HK-2 (cell line): ENCODE measurements at regions not wholly inside any gene's neighbourhood (a gene's known extent, or its start where the extent isn't known, plus 50 kb on each side); places are given as distances from the start of the nearest gene placed in this dataset.
"Not testable (repeated sequence)": the region's sequence is repeated elsewhere in the genome, so short reads cannot be mapped to it uniquely, and the experiment has no call there.

ENCODE experiments used
- DNase-seq: peaks from one replicate; pipeline ENCODE4 v3.0.0-alpha.2; 2018; ENCODE audit not compliant: unreplicated experiment

DNA sequence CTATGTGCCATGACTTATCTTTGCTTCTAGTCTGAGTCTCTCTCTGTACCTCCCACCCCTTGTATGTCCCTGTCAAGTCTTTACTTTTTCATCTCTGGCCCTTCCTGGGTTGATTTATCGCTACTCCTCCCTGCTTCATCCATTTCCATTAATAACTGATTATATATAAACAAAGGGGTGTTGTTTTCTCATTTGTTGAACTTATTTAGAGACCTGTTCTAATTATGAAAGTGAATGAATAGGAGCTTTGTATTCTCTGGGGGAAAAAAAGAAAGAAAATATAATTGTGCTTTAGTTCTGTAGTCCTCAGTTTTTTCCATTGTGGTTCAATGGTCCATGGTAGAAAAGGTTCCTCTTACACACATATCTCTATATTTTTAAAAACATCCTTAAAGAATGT is 328.9 kb upstream of the PPP2R3A start:
- DNase-seq, result no peak

DNA sequence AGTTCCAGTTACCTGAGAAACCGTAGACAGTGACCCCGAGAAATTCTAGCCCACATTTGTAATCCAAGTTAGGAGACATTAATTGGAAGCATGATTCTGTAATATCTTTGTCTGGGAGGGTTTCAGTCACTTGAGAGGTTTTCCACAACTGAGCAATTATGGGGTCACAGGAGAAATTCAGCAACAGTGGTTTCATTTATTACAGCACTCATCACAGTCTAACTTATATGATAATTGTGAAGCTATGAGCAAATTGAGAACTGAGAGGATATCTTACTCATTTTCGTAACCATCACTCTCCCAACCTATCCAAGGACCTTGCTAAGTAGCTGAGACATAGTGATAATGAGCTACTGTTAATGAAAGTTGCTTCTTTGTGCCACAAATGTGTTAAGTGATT is 328.5 kb upstream of the PPP2R3A start:
- DNase-seq, result no peak

DNA sequence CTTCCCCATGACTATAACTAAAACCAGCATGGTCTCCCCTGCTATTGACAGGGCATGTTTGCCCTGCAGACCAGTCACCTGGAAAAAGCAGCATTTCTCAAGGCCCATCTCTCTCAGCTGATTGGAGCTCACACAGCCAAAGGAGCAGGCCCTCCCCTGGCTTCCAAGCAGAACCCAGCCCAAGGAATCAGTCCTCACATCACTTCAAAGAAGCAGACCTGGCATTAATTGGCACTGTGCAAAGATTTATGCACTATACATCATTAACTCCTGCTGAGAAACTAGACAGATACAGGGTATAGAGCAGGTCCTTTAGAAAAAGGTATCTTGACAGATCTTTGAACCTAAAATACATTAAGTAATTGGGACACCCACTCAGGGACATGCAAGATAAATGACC is 323.8 kb upstream of the PPP2R3A start:
- no peak for DNase-seq

DNA sequence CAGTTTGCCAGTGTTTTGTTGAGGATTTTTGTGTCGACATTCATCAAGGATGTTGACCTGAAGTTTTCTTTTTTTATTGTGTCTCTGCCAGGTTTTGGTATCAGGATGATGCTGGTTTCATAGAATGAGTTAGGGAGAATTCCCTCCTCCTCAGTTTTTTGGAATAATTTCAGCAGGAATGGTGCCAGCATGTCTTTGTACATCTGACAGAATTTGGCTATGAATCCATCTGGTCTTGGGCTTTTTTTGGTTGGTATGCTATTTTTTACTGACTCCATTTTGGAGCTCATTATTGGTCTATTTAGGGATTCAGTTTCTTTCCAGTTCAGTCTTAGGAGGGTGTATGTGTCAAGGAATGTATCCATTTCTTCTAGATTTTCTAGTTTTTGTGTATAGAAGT is 320.0 kb upstream of the PPP2R3A start:
- no peak for DNase-seq

DNA sequence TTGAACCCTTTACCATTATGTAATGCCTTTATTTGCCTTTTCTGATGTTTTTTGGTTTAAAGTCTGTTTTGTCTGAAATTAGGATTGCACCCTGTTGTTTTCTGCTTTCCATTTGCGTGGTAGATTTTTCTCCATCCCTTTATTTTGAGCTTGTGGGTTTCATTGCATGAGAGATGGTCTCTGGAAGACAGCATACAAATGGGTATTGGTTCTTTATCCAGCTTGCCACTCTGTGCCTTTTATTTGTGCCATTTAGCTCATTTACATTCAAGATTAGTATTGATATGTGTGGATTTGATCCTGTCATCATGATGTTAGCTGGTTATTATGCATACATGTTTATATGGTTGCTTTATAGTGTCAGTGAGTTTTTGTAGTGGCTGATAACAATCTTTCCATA is 318.7 kb upstream of the PPP2R3A start:
- no peak for DNase-seq

DNA sequence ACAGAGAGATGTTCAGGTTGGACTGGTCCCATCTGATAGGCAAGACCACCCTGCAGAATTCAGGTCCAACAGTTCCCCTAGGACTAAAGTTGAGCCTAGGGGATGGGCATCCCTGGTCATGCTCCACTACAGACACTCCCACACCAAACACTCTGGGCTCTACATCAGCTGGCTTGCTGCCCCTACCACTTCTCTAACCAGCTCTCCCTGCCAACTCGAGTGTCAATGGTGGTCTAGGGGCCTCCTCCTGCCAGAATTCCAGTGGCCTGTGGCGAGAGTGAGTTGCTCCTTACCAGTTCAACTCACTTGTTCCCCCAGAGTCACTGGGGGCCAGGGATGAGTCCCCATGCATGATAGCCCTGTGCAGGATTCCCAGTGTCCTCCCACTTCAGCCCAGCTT is 316.2 kb upstream of the PPP2R3A start:
- DNase-seq, result no peak

DNA sequence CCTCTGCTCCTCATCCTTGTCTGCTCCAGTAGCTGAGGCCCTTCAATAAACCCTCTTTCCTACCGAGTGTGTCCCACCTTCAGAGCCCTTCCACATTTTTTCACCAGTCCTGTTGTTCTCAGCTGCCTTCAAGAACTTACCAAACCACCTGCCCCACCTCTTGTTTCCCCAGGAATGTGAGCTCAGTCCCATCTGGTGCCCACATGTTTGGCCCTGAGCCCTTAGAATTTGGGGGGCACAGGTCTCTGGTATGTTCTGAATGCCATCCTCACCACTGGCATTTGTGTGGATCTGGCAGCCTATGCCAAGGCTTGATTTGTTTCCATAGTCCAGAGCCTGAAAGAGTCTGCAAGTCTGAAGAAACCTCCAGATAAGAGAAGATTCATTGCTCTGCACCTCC is 315.2 kb upstream of the PPP2R3A start:
- DNase-seq, result no peak

DNA sequence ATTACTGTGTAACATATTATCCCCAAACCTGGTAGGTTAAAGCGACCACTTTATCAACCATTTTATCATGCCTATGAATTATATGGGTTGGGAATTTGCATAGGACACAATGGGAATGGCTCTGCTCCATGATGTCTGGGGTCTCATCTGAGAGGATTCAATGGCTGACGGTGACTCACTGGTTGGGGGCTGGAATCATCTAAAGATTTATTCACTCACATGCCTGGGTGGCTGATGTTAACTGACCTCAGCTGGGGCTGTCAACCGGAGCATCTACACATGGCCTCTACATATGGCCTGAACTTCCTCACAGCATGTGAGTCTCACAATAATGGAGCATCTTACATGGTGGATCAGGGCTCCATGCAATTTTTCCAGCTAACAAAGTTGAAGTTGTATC is 313.1 kb upstream of the PPP2R3A start:
- DNase-seq, result no peak

DNA sequence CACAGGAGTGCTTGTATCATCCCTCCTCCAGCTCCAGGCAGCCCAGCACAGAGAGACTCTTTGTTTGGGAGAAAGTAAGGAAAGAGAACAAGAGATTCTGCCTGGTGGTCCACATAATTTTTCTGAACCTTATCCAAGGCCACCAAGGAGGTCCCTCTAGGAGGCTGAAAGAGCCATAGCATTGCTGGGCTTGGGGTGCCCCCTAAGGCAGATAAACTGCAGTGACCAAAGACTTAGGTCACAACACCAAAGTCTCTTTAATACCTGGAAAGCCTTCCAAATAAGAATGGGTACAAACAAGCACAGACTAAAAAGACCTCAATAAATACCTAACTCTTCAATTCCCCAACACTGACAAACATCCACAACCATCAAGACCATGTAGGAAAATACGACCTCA is 310.2 kb upstream of the PPP2R3A start:
- DNase-seq, result no peak

DNA sequence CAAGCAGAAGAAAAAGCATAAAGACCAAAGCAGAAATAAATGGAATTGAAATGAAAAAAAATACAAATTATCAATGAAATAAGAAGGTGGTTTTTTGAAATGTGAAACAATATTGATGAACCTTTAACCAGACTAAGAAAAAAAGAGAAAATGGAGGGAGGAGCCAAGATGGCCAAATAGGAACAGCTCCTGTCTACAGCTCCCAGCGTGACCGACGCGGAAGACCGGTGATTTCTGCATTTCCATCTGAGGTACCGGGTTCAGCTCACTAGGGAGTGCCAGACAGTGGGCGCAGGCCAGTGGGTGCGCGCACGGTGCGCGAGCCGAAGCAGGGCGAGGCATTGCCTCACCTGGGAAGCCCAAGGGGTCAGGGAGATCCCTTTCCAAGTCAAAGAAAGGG is 307.1 kb upstream of the PPP2R3A start:
- DNase-seq, result not testable (repeated sequence)

DNA sequence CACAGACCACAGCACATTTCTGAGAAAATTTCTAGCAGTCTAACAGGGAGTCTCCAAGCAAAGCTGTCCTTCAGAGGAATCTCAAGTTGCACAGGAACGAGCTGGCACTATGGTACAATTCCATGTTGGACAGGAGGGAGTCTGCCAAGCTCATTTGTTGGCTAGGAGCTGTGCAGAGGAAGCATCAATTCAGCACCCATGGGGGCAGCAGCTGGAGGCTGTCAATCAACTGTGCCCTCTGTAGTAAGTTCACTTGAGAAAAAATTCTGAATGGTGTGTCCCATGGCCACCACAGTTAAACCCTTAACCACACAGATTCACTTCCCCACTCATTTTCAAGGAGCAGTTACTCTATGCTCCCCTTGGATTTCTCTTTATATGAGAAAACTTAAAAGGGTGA is 298.5 kb upstream of the PPP2R3A start:
- no peak for DNase-seq

DNA sequence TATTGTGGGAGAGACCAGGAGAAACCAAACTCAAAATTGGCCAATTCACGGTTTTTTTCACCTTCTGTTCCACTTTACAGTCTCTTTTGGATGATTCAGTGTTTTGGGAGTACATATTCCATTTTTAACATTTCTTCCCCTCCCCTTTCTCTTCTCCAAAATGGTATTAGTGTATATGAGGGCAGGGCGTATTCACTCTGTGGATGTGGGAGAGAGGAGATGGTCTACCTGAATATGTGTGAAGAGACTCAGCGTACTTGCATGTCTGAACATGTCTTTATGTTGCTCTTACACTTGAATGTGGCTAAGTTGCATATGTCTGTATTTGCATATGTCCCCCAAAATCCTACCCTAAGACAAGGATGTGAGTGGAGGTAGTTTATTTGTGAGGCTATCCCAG is 291.0 kb upstream of the PPP2R3A start:
- no peak for DNase-seq

DNA sequence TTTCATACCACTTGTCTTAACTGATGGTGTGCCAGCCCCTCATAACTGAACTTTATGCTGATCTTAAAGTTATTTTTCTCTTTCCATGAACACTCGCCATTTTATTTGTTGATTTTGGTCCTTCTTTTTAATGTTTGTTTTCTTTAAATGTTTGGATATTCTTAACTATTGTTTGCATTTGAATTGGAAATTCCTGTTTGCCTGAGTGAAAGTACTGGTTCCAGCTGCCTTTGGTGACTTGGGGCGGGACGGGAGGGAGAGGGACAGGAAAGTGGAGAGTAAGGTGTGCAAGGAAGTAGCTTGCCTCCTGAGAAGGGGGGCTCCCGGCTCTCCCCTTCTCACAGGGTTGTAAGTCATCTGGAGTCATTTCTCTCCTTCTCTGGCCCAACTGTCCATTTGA is 287.1 kb upstream of the PPP2R3A start:
- no peak for DNase-seq

DNA sequence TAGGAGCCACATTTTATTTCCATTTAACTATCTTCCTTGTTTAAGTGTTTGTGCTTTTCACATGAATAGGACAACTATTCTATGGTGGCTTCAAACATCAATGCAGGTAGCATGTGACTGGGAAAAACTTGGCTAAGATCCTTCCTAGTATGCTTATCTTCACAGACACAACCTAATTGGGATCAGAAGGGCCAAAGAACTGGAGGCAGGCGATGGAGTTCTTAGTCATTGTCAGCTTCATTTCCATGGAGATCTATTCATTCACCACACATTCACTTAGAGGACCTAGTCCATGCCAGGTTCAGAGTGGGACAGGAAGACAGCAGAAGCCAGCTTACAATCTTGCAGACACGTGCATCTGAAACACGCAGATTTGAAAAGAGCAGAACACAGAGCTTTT is 277.5 kb upstream of the PPP2R3A start:
- DNase-seq, result no peak

DNA sequence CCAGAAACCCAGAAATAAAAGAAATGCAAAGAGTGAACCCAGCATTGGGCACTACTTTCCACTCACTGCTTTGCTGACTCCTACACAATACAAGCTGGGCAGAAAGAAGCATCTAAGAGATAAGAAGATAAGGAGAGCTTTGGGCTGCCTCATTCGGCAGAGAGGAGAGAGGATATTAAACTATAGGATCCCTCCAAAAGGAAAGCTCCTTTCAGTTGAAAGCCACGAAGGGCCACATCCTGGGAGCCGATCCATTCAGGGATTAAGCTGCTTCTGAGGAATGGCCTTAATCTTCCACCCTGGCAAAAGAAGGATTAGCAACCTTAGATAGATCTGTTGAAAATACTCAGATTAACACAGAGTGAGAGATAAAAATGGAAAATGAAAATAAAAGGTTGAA is 274.9 kb upstream of the PPP2R3A start:
- no peak for DNase-seq

DNA sequence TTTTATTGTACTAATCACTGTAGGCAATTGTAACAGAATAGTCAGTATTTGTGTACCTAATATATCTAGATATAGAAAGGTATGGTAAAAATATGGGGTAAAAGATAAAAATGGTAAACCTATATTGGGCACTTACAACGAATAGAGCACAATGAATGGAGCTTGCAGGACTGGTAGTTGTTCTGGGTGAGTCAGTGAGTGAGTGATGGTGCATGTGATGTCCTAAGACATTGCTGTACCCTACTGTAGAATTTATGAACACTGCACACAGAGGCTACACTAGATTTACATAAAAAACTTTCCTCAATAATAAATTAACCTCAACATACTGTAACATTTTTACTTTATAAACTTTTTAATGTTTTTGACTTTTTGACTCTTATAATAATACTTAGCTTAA is 274.3 kb upstream of the PPP2R3A start:
- DNase-seq, result no peak

DNA sequence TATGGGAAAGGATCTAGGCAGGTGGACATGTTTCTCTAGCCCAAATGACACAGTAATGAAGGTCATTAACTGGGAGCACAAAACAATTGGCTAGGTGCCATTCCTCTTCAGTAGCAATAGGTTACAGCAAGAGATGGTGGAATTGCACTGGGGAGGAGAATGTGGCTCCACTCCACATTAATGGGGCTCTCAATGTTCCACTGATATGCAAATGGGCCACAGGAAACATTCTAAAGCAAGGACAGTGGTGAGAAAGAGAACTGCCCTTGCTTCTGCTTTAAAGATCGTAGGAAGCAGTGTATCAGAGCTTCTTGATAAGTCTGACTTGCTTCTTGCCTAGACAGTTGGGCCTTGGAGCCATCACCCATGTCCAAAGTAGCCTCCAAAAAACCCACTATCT is 271.4 kb upstream of the PPP2R3A start:
- no peak for DNase-seq

DNA sequence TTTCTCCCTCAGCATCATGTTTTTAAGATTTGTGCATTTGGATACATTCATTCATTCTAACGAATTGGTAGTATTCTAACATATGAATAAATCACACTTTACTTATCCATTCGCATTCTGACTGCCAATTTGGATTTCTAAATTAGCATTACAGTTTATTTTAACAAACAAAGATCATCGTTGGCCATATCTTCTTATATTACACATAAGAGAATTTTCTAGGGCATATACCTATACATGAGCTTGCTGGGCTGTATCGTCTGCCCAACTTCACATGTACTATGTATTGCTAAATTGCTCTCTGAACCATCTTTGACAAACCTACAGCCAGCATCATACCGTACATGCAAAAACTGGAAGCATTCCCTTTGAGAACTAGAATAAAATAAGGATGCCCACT is 265.8 kb upstream of the PPP2R3A start:
- DNase-seq, result no peak

DNA sequence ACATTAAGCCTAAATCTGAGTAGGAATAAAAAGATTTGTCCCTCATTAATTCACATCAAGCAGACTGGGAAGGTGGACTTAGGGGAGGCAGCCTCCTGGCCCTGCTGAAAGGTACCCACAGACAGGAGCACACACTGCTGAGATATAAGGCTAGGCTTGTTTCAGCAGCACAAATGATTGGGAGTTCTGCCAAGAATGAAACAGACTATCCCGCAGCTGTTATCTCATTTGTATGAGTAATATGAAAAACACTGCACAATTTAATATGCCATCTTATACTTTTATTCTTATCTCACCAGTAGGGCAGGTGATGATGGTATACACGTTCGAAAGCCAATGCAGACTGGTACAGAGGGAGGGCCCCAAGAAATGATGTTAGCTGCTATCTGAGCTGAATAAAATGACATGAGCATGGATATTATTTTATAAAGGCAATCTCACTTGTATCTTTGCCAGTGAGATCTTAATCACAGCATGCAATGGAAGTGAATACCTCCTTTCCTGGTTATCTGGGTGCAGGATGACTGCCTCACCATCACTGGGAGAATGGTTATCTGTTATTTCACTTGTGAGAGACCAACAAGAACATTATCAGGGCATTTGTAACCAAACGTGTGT is 258.7 kb upstream of the PPP2R3A start:
- DNase-seq, result no peak

DNA sequence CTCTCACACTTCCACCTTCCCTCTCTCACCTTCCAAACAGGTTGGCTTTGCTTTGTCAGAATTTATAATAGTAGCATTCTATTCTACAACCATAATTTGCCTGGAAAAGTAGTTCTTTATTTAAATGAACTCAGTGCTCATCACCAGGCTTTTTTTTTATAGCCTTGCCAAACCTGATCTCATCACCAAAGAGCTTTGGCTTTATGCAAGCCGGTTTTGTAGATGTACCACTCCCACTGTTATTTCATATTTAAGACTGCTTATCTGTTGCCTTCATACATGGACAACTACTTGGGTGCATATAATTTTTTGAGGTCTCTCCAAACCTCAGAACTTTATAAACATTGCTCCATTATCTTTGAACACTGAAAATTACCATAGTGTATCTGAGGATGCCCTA is 246.1 kb upstream of the PPP2R3A start:
- no peak for DNase-seq

DNA sequence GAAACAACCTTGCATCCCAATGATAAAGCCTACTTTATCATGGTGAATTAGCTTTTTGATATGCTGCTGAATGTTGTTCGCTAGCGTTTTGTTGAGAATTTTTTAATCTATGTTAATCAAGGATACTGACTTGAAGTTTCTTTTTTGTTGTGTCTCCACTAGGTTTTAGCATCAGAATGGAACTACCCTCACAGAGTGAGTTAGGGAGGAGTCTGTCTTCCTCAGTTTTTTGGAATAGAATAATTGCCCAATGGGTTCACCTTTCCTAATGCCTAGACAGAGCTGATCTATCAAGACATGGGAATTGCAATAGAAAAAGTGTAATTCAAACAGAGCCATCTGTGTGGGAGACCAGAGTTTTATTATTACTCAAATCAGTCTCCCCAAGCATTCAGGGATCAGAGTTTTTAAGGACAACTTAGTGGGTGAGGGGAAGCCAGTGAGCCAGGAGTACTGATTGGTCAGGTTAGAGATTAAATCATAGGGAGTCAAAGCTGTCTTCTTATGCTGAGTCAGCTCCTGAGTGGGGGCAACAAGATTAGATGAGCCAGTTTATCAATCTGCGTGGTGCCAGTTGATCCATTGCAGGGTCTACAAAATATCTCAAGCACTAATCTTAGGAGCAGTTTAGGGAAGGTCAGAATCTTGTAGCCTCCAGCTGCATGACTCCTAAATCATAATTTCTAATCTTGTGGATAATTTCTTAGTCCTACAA is 237.4 kb upstream of the PPP2R3A start:
- no peak for DNase-seq

DNA sequence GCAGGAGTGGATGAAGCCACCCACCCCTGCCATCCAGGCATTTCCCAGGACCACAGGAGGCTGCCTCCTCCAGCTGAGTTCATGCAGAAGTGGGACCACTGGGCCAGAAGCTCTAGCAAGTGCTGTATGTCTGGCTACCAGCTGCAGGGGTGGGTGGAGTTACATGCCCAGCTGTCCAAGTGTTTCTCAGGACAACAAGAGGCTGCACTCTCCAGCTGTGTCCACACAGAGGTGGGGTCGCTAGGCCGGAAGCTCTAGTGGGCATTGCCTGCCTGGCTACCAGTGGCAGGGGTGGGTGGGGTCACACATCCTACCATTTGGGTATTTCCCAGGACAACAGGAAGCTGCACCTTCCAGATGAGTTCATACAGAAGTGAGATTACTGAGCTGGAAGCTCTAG is 234.0 kb upstream of the PPP2R3A start:
- DNase-seq, result no peak

DNA sequence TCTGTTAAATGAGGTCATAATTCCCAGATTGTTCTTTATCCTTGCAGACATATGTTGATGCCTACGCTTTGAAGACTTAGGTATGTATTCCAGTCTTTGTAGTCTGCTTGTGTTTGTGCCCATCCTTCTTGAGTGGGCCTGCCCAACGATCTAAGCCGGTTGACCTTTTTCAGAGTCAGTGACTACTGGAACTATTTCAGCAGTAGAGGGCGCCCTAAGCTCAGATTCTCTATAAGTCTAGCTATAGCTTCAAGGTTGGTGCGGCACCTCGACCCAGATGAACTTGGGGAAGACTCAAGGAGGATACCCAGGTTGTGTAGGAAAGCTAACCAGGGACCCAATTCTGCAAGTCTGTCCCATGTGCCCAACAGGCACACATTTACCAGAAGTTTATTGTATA is 228.8 kb upstream of the PPP2R3A start:
- DNase-seq, result peak; percentile 11

DNA sequence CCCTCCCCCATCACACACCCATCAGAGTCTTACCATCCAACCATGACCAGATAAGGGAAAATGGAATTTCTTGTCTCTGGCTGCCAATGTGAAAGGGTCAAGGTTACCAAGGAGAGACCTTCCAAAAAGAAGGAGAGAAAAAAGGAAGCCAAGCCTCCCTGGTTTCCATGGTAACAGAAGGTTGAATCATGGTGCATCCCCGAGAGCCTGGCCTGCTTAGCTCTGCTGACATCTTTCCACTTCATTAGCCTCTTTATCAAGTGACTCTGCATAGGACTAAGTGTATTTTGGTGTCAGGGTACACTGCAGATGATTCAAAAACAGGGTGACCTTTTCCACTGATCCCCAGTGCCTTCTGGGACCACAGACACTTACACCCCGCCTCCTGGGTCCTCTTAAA is 225.7 kb upstream of the PPP2R3A start:
- DNase-seq, result no peak
